Tibial artery (tissue), 4 donors: ENCODE measurements at regions not wholly inside any gene's neighbourhood (a gene's known extent, or its start where the extent isn't known, plus 50 kb on each side); places are given as distances from the start of the nearest gene placed in this dataset.

Source experiments
- DNase-seq, 2 donors: peaks; one replicate each; pipeline ENCODE4 v3.0.0-alpha.2; 2019
- H3K27ac ChIP-seq, 2 donors: fragments of 200-600 bp; sonication (generic) in 1 of 2; 1 replicate in 1 of 2; 2 replicates in 1 of 2; pipeline ENCODE4 v1.5.1; 2018 to 2019; ENCODE audit warnings: mild to moderate bottlenecking in 1 of 2
- H3K27me3 ChIP-seq, 2 donors: fragments of 200-600 bp; sonication (generic) in 1 of 2; one replicate each; pipeline versions ENCODE4 v1.5.1 to v1.6.0; 2016 to 2019
- H3K36me3 ChIP-seq, 3 donors: fragments of 200-600 bp; sonication (generic) in 2 of 3; one replicate each; pipeline ENCODE4 v1.5.1; 2016 to 2019; ENCODE audit warnings: mild to moderate bottlenecking in 2 of 3
- H3K4me1 ChIP-seq, 4 donors: fragments of 200-600 bp; sonication (generic) in 2 of 4; 1 replicate in 3 of 4; 2 replicates in 1 of 4; pipeline ENCODE4 v1.5.1; 2016 to 2019
- H3K4me3 ChIP-seq, 2 donors: fragments of 200-600 bp; sonication (generic) in 1 of 2; 1 replicate in 1 of 2; 2 replicates in 1 of 2; pipeline ENCODE4 v1.5.1; 2018 to 2019; ENCODE audit warnings: mild to moderate bottlenecking in 2 of 2
- H3K9me3 ChIP-seq, 3 donors: fragments of 200-600 bp; sonication (generic) in 1 of 3; one replicate each; pipeline ENCODE4 v1.5.1; 2016 to 2019
- intact Hi-C: fragments of 100-400 bp; cut with DNase I; formaldehyde crosslinking; loops from one replicate; pipeline ENCODE4 v1.15.0; 2023; ENCODE audit warnings: low total_unique reads
- TF ChIP-seq, protein P1 (sequence below), 2 experiments: fragments of 200-600 bp in 1 of 2; fragments of 450-650 bp in 1 of 2; IDR thresholded peaks; one replicate each; pipeline ENCODE4 v1.5.1; 2017 to 2019; ENCODE audit warnings: antibody characterized with exemption in 2 of 2, mild to moderate bottlenecking in 1 of 2, moderate library complexity in 1 of 2

DNA sequence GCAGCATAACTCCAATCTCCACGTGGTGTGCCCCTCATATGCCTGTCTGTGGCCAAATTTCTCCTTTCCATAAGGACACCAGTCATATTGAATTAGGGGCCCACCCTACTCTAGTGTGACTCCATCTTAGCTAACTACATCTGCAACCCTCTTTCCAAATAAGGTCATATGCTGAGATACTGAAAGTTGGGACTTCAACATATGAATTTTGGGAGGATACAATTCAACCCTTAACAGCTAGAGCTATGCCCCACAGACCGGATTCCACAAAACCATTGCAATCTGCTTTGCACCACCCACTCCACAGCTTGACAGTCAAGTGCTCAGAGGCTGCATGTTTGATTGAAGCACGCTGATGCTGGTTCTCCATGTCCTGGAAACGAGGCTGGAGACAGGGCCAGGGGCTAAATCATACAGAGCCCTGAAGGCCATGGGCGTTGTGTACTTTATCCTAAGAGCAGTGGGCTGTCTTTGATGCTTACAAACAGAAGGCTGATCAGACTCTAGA lies 122.8 kb downstream of the MTX3 start:
- no peaks in the 10 kb centered on the region for H3K4me1 ChIP-seq
- H3K27ac ChIP-seq, result no peak overlapping the region
- no peaks in the 10 kb centered on the region for H3K36me3 ChIP-seq
- no peak for DNase-seq
- intact Hi-C loops, result no loop called here
- H3K4me3 ChIP-seq, result no peak overlapping the region
- H3K27me3 ChIP-seq, result peaks cover 0 to 4% of the 10 kb centered on the region in 2 donors
- H3K9me3 ChIP-seq, result no peaks in the 10 kb centered on the region
- TF ChIP-seq, protein P1, sequence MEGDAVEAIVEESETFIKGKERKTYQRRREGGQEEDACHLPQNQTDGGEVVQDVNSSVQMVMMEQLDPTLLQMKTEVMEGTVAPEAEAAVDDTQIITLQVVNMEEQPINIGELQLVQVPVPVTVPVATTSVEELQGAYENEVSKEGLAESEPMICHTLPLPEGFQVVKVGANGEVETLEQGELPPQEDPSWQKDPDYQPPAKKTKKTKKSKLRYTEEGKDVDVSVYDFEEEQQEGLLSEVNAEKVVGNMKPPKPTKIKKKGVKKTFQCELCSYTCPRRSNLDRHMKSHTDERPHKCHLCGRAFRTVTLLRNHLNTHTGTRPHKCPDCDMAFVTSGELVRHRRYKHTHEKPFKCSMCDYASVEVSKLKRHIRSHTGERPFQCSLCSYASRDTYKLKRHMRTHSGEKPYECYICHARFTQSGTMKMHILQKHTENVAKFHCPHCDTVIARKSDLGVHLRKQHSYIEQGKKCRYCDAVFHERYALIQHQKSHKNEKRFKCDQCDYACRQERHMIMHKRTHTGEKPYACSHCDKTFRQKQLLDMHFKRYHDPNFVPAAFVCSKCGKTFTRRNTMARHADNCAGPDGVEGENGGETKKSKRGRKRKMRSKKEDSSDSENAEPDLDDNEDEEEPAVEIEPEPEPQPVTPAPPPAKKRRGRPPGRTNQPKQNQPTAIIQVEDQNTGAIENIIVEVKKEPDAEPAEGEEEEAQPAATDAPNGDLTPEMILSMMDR (IDR thresholded peaks at IDR 0.05), result no peak

DNA sequence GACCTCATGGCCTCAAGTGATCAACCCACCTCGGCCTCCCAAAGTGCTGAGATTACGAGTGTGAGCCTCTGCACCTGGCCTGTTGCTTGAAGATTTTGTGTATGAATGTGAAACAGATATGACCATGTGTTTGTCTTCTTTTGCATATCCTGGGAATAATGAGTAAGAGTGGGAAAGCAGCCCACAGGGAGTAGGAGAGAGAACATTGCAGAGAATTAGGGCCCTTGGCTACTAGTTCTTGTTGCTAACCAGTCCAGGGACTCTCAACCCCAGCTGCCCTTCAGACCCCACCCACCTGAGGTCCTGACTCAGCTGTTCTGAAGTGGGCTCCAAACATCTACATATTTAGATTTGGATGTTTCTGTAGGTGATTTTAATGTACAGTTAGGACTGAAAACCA lies 125.5 kb downstream of the MTX3 start:
- H3K4me3 ChIP-seq, result no peak overlapping the region
- peaks cover 0 to 4% of the 10 kb centered on the region in 2 donors for H3K27me3 ChIP-seq
- TF ChIP-seq, protein P1 (IDR thresholded peaks at IDR 0.05), result no peak
- no peaks in the 10 kb centered on the region for H3K9me3 ChIP-seq
- intact Hi-C loops, result no loop called here
- DNase-seq, result no peak
- no peaks in the 10 kb centered on the region for H3K36me3 ChIP-seq
- H3K4me1 ChIP-seq, result no peaks in the 10 kb centered on the region
- no peak overlapping the region for H3K27ac ChIP-seq

DNA sequence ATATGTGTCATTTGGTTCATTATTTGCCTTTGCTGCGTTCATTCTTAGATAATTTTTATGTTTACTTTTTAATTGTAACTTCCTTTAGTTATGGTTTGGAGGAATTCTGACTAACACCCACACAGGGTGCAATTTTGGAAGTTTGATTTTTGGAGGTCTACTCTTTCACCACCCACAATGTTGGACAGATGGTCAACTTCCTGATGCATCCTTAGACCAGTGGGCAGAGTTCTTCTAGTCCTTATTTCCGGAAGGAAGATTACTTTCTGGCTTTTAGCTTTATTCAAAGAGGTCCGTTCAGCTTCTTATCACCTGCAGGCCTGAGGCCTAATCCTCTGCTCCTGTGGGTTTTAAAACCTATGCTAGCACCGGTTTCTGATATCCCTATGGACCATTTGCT lies 126.7 kb downstream of the MTX3 start:
- Histone ChIP-seq H3K4me3 (no peak overlapping the region), H3K9me3 (no peaks in the 10 kb centered on the region), H3K4me1 (no peaks in the 10 kb centered on the region), H3K27me3 (no peaks in the 10 kb centered on the region), H3K36me3 (no peaks in the 10 kb centered on the region), H3K27ac (no peak overlapping the region)
- intact Hi-C loops, result no loop called here
- no peak for DNase-seq
- TF ChIP-seq, protein P1 (IDR thresholded peaks at IDR 0.05), result no peak

DNA sequence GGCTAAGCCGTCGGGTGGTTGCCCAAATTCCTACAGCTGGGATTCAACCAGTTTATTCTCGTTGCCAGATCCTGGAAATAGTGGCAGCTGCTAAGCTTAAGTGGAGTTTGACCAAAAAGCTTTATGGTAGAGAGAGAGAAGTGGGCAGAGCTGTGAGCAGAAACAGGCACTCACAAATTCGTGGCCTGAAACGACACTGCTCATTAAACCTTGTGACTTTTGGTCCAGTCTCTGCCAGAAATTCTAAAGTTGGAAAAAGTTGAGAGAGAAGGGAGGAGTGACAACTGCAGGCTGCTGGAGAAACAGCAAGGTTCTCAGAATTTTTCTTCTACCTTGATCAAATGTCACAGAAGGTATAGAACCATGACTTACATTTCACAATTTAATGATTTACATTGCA lies 131.5 kb downstream of the MTX3 start:
- Histone ChIP-seq H3K9me3 (no peaks in the 10 kb centered on the region), H3K27ac (no peak overlapping the region), H3K4me3 (no peak overlapping the region), H3K27me3 (no peaks in the 10 kb centered on the region), H3K4me1 (no peaks in the 10 kb centered on the region), H3K36me3 (no peaks in the 10 kb centered on the region)
- no peak for DNase-seq
- TF ChIP-seq, protein P1 (IDR thresholded peaks at IDR 0.05), result no peak
- intact Hi-C loops, result no loop called here

DNA sequence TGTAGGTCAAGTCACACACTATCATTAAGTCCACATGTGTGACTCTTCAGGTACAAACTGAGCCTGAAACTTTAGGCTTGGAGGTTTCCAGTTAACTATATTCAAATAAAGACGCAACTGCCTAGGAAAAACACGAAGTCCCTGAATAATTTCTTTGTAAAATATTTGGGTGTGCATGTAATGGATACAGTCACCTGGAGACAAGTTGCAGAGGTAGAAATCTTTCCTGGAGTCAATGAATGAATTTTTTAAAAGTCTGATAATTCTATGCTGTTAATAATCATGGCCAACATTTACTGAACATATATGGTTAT lies 132.7 kb downstream of the MTX3 start:
- TF ChIP-seq, protein P1 (IDR thresholded peaks at IDR 0.05), result no peak
- intact Hi-C loops, result no loop called here
- no peak for DNase-seq
- no peaks in the 10 kb centered on the region for H3K9me3 ChIP-seq
- no peaks in the 10 kb centered on the region for H3K4me1 ChIP-seq
- no peaks in the 10 kb centered on the region for H3K36me3 ChIP-seq
- H3K27ac ChIP-seq, result no peak overlapping the region
- H3K4me3 ChIP-seq, result no peak overlapping the region
- peaks cover 0 to 7% of the 10 kb centered on the region in 2 donors for H3K27me3 ChIP-seq
